OCI-M1 (cell line): ENCODE measurements at regions not wholly inside any gene's neighbourhood (a gene's known extent, or its start where the extent isn't known, plus 50 kb on each side); places are given as distances from the start of the nearest gene placed in this dataset.
A peak's percentile ranks its signal among the peaks of the same experiment; 100 is the strongest.
"Not testable (repeated sequence)": the region's sequence is repeated elsewhere in the genome, so short reads cannot be mapped to it uniquely, and the experiment has no call there.

Experiments used
- DNase-seq: peaks from one replicate; lab custom pipeline; 2025; lab: John Stamatoyannopoulos, UW

GRCh38 chr21:35748678-35749314, 311.5 kb downstream of the SETD4 start:
- DNase-seq = peak; percentile 22

GRCh38 chr21:35743571-35743970, 316.8 kb downstream of the SETD4 start:
- no peak for DNase-seq

DNA sequence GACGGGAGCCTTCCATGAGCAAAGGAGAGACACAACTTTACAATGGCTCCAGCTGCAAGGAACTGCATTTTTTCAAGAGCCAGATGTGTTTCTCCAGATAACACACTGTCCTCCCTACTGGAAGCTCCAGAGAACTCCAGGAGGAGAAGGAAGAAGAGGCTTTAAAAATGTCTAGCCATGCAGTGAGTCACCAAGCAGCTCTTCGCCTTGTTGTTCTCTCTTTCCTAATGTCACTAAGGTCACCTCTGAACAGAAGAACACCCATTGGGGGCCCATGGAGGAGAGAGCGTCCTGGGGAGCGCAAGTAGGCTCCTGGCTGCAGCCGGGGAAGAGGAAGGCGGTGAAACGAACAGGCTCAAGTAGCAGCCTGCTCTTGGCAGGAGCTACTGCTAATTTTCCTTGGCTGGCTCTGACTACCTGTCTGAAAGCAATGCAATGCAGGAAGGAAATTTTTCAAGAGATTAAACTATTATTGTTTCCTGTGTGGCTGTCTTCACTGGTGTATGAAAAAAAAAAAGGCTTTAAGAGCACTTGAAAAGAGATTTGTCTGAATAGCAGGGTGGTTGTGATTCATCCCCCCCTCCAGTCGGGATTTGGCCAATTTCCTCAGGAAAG, 321.9 kb downstream of the SETD4 start:
- DNase-seq = no peak

DNA sequence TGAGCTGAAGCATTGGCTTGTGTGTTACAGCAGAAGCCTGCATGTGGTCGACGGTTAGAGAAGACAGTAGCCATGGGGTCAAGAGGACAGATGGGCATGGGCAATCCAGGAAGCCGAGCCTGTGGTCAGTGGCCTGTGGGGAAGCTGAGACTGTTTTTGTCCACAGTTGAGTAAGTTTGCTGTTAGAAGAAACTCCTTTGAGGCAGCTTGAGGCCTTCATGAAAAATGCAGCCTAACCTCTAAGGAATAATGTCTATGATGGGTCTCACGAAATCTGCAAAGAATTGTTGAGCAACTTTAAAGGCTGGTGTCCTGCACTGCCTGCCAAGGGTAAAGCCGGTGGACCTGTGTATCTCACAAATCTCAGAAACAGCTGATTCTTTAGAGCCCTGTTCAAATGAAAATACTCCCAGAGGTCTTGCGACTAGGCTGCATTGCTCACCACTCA, 322.4 kb downstream of the SETD4 start:
- no peak for DNase-seq

DNA sequence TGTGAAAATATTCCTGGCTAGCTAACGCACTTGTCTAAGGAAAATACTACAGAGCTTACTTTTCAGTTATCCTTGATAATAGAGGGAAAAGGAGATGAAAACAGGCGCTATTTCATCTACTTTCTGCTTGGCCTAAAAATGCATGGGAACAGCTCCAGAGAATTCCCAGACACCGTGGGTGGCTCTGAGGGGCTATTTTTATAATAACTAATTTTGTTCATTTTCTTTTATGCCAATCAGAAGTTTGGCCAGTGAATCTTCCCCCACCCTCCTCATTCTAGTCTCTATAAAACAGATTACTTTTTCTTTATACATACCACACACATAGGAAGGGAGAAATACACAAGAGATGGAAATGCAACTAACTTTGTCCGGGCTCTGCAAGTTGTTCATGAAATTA, 322.9 kb downstream of the SETD4 start:
- DNase-seq = no peak

DNA sequence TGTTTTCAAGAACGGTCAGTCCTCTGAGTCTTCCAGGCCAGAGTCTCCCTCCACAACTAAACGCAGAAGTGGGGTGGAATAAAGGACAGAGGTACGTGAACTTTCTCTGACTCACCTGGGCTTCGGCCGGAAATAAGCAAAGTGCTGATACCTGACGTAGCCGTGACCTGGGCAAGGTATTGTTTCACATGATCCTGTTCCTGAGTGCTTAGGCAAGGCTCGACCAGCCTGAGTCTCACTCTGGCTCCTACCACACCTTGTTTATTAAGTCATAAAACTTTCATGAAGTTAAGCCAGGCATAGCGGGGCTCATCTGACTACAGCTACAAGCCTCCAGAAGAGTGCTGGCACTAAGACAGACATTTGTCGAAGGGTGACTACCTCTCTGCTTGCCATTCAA, 327.5 kb downstream of the SETD4 start:
- no peak for DNase-seq

- no peak for DNase-seq
Measured at GRCh38 chr21:35730325-35730724, 330.0 kb downstream of the SETD4 start.

- DNase-seq = no peak
Measured at GRCh38 chr21:35727830-35728229, 332.5 kb downstream of the SETD4 start.

DNA sequence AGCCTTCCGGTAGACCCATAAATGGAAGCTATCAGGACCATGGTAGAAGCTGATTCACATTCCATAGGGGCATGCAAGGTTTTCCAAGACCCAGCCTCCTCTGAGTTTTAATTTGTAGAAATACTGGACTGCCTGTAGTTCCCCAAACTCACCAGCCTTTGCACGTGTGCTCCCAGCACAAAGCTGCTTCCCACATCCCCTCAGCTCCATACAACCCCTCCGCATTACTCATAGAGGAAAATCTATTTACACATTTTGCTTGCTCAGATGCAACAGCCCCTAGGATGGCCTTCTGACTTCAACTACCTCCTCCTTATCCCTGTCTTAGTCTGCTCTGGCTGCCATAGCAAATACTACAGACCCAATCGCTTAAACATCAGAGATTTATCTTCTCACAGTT, 336.2 kb downstream of the SETD4 start:
- no peak for DNase-seq

- no peak for DNase-seq
Measured at GRCh38 chr21:35721701-35722100, 338.6 kb downstream of the SETD4 start.

DNA sequence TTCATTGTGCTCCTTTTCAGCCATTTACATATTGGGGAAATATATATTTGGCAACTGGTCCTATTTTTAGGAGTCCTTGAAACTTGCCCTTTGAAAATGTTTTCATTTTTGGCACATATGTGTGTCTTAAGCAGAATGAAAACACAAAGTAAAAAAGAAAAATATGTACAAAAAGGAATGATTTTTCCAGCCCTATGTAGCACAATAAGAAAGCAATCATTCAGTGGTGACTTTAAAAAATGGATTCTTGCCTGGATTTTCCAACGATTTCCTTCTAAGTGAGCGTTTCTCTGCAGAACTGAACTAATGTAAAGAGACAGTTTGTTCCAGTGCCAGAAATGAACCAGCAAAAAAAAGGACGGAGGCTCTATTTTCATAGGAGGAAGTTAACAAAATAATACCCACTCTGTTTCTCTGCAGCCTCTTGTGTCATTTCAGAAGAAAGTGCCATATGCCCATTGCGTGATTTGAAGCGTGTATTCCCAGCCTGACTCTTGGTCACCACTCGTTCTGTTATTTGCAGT, 340.1 kb downstream of the SETD4 start:
- DNase-seq = peak; percentile 54

- DNase-seq = no peak
Measured at GRCh38 chr21:35719080-35719479, 341.2 kb downstream of the SETD4 start.

- peak; percentile 14 for DNase-seq
Measured at GRCh38 chr21:35716876-35717565, 343.3 kb downstream of the SETD4 start.

DNA sequence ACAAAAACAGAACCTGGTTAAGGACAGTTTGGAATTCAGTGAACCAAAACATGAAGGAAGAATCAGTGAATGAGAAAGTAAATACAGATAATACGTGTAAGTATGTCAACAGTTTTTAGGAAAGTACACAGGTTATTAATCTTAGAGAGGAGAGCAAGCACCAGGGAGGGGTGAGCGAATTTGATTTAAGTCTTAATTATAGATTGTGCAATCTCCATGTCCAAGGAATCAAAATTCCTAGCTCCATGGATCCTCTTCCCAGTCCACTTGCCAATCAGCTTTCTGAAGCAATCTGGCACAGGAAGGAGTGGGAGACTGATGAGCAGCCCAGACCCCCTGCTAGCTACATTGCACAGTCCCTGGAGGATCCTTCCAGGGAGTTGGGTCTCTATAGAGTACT, 346.4 kb downstream of the SETD4 start:
- no peak for DNase-seq

- no peak for DNase-seq
Measured at GRCh38 chr21:35711661-35712060, 348.7 kb downstream of the SETD4 start.

- DNase-seq = no peak
Measured at GRCh38 chr21:35711213-35711612, 349.1 kb downstream of the SETD4 start.

DNA sequence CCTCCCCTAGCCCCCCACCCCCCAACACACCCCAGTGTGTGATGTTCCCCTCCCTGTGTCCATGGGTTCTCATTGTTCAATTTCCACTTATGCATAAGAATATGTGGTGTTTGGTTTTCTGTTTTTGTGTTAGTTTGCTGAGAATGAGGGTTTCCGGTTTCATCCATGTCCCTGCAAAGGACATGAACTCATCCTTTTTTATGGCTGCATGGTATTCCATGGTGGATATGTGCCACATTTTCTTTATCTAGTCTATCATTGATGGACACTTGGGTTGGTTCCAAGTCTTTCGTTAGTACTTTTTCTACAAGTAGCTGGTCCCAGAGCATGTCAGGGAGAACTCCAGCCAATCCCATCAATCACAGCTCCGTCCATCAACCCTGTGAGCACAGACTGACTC, 350.3 kb downstream of the SETD4 start:
- not testable (repeated sequence) for DNase-seq

DNA sequence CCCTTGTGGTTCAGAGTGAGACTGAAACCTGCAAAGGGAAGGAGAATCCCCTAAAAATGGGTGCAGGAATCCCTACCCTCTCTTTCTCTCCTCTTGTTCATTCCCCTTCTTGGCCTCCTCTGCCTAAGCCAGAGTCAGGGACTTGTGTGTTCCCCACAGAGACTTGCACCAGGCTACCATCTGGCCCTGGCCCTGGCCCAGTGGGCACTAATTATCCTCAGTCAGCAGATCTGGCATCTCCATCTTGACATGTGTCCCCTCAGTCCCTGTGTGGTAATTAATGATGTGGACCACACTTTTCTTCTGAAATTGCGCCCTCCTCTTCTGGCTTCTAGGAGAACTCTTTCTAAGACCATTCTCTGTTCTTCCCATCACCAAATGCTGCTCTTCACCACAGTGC, 354.4 kb downstream of the SETD4 start:
- no peak for DNase-seq

GRCh38 chr21:35705237-35705887, 355.0 kb downstream of the SETD4 start:
- no peak for DNase-seq

- no peak for DNase-seq
Measured at GRCh38 chr21:35703704-35704103, 356.6 kb downstream of the SETD4 start.

DNA sequence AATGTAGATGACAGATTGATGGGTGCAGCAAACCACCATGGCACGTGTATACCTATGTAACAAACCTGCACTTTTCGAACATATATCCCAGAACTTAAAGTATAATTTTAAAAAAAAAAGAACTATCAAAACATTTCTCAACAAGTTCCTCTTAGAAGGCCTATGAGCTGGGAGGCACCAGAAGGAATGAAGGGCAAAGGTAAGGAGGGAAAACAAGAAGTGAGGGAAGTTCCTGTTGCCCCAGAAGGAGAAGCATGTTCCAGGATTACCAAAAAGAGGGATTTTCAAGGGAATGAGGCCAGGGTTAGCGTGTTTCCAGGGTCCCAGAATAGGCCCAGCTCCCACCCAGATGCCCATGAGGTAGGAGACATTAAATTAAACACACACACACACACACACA, 361.0 kb downstream of the SETD4 start:
- no peak for DNase-seq

GRCh38 chr21:35697321-35697808, 363.0 kb downstream of the SETD4 start:
- DNase-seq = peak; percentile 91
